ENCODE measurements at regions not wholly inside any gene's neighbourhood (a gene's known extent, or its start where the extent isn't known, plus 50 kb on each side); places are given as distances from the start of the nearest gene placed in this dataset.

- TF ChIP-seq MAX (IDR thresholded peaks at IDR 0.05; ENCODE audit: low read depth, low read length), result no peak
- no peak for TF ChIP-seq CTCF (IDR thresholded peaks at IDR 0.05; ENCODE audit: low read depth, low read length)
Measured at GRCh38 chr15:70265986-70266385, 168.3 kb upstream of the TLE3 start.
